CD4-positive, alpha-beta T cell treated with Interleukin-4 for 4 hours (primary cell): ENCODE measurements at regions not wholly inside any gene's neighbourhood (a gene's known extent, or its start where the extent isn't known, plus 50 kb on each side); places are given as distances from the start of the nearest gene placed in this dataset.

ENCODE experiments used
- DNase-seq: peaks from one replicate; pipeline ENCODE4 v3.0.0-alpha.2; 2020

DNA sequence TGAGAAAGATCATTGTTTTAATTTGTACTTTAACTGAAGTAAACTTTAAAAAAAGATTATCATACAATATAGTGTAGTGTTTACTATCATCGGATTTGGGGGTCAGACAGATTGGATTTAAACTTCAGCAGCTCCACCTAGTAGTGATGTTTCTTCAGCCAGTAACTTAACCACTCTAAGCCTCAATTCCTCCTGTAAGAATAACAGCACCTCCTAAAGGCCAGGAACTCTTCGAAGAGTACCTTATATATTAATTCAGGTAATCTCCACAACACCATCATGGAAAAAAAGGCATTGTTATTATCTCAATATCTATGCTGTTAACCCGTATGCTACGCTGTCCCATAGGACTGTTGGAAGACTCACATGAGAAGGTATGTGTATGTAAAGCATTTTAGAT is 69.0 kb upstream of the DLGAP1 start:
- DNase-seq, result no peak

DNA sequence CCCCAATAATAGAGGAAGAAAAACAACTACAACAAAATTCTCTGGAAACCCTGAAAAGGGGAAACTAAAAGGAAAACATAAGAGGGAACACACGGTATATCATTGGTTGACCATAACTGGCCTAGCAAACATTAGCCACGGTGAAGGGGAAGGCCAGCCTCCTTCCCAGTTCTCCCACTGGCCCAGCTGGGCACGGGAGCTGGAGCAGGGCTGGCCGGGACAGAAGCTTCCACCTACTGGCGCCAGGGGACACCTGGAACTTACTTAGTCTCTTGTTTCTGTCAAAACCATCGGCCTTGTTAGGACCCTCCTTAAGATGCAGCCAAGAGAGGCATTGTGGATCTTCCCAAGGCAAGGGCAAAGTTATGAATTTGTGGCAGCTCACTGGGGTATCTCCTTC is 56.1 kb upstream of the DLGAP1 start:
- no peak for DNase-seq

- DNase-seq, result no peak
Observed at GRCh38 chr18:4510711-4511110, 55.6 kb upstream of the DLGAP1 start.

DNA sequence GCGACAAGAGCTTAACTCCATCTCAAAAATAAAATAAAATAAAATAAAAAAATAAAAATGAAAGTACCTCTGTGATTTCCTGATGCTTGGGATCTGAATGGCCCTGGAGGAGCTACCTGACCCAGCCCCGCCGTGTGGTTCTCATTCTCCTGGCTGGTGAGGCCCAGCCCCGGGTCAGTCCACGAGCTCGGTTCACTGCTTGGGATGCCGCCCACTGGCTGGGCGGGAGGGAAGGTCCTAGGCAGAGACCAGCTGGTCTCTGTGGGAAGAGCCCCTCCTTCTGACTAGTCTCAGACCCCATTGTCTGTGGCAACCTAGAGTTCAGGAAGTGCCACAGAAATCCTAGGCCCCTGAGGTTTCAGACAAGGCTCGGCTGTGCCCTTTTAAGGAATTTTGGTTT is 55.1 kb upstream of the DLGAP1 start:
- DNase-seq, result no peak
